Ammon's horn (tissue), 1 donor: ENCODE measurements at regions not wholly inside any gene's neighbourhood (a gene's known extent, or its start where the extent isn't known, plus 50 kb on each side); places are given as distances from the start of the nearest gene placed in this dataset.

Experiments used
- DNase-seq: peaks from one replicate; pipeline ENCODE4 v3.0.0-alpha.2; 2016; ENCODE audit warnings: low spot score

- DNase-seq = no peak
Measured at GRCh38 chr1:200252531-200252930, 157.3 kb downstream of the ZNF281 start.

- DNase-seq = no peak
Measured at GRCh38 chr1:200250469-200250868, 159.4 kb downstream of the ZNF281 start.

- no peak for DNase-seq
Measured at GRCh38 chr1:200248541-200248940, 161.3 kb downstream of the ZNF281 start.

GRCh38 chr1:200247518-200247917, 162.3 kb downstream of the ZNF281 start:
- no peak for DNase-seq

- DNase-seq = no peak
Measured at GRCh38 chr1:200245473-200245872, 164.4 kb downstream of the ZNF281 start.

- peak; percentile 17 for DNase-seq
Measured at GRCh38 chr1:200243042-200243437, 166.8 kb downstream of the ZNF281 start.

GRCh38 chr1:200242110-200243041, 167.5 kb downstream of the ZNF281 start:
- DNase-seq = peak; percentile 35

GRCh38 chr1:200240656-200241055, 169.2 kb downstream of the ZNF281 start:
- no peak for DNase-seq

GRCh38 chr1:200238311-200238710, 171.5 kb downstream of the ZNF281 start:
- DNase-seq = no peak

- DNase-seq = no peak
Measured at GRCh38 chr1:200237066-200237465, 172.8 kb downstream of the ZNF281 start.

- no peak for DNase-seq
Measured at GRCh38 chr1:200234938-200235337, 174.9 kb downstream of the ZNF281 start.

- no peak for DNase-seq
Measured at GRCh38 chr1:200233393-200233792, 176.4 kb downstream of the ZNF281 start.

GRCh38 chr1:200231787-200232231, 178.0 kb downstream of the ZNF281 start:
- no peak for DNase-seq

GRCh38 chr1:200230671-200231070, 179.2 kb downstream of the ZNF281 start:
- no peak for DNase-seq

- DNase-seq = no peak
Measured at GRCh38 chr1:200228486-200228885, 181.3 kb downstream of the ZNF281 start.

- DNase-seq = no peak
Measured at GRCh38 chr1:200228081-200228480, 181.8 kb downstream of the ZNF281 start.
